EH (cell line): ENCODE measurements at regions not wholly inside any gene's neighbourhood (a gene's known extent, or its start where the extent isn't known, plus 50 kb on each side); places are given as distances from the start of the nearest gene placed in this dataset.

Source experiments
- DNase-seq: peaks from one replicate; pipeline ENCODE4 v3.0.0-alpha.2; 2015; ENCODE audit warnings: low read depth

- no peak for DNase-seq
Measured at GRCh38 chr5:8644377-8644776, 775.4 kb downstream of the MTRR start.

DNA sequence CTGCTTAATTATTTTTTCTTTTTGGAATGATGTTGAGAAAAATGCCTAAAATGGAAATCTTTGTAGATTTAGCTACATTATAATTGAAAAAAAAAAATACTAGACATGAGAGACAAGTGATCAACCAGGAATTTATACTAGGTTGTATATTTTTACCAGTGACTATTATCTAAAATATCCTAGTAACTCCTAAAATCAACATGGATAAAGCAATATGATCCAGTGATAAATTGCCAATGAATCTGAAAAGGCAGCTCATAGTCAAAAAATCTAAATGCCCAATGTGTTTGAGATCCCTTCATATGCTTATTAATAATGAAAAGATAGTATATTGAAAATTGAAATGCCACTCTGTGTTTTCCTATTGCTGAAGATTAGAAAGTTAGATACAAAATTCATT is 778.2 kb downstream of the MTRR start:
- no peak for DNase-seq

DNA sequence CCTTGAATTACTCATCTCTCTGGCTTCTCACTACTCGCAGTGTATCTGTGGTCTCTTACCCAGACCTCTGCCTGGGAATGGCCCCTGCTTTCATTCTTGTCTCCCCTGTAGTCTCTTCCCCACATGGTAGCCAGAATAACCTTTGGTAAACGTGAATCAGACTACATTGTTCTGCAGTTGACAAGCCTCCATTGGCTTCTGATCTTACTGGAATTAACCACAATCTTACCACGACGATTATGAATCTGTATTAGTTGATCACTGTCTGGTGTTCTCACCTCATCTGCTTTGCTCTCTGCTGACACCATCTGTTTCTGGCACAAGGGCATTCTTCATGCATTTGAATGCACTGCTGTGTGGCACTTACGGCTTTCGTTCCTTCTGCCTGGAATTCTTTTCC is 781.2 kb downstream of the MTRR start:
- DNase-seq: peak; percentile 15

- DNase-seq: no peak
Measured at GRCh38 chr5:8660133-8660893, 791.4 kb downstream of the MTRR start.

DNA sequence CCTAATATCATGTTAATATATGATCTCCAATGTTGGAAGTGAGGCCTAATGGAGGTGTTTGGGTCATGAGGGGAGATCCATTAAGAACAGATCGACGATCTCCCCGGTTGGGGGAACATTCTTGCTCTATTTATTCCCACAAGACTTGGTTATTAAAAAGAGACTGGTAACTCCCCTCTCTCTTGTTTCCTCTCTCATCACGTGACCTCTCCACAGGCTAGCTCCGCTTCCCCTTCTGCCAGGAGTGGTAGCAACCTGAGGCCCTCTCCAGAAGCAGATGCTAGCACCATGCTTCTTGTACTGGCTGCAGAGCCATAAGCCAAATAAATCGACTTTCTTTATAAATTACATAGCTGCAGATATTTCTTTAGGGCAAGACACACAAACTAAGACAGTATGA is 794.4 kb downstream of the MTRR start:
- DNase-seq: no peak

DNA sequence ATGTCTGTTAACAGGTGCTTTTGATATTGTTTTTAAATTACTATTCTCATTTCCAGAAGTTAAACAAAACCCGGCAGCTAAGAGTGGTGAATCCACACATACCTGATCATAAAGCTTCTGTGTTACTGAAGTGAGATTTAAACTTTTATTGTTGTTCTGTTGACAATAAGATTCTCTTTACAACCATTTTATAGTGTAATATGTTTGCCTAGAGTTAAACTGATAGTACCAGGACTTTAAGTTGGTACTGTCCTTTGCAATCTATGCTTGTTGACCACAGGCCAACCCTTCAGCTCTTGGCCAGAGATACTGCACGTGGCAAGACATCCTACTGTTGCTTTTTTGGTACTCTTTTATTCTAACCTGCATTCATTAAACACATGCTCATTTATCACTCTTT is 806.2 kb downstream of the MTRR start:
- no peak for DNase-seq

- DNase-seq: no peak
Measured at GRCh38 chr5:8676695-8677094, 807.7 kb downstream of the MTRR start.

- no peak for DNase-seq
Measured at GRCh38 chr5:8682381-8682780, 813.4 kb downstream of the MTRR start.

DNA sequence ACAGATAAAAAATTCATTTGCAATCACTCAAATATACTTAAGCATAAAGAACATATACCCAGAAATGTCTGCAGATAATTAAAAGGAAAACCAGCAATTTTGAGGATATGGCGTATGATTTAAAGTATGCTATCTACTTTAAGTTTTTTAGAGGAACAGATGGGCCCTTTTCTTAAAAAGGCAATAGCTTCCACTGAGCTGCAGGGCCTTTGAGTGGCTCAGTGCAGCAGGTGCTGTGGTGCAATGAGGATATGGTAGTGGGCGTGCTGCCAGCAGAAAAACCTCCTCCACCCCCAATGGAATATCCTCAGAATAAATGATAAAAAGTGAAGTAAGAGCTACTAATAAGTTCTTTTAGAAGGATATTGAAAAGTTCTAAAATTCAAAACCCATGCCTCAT is 814.5 kb downstream of the MTRR start:
- no peak for DNase-seq

GRCh38 chr5:8685704-8686103 is 816.8 kb downstream of the MTRR start:
- no peak for DNase-seq

GRCh38 chr5:8686707-8687106 is 817.8 kb downstream of the MTRR start:
- peak; percentile 47 for DNase-seq

GRCh38 chr5:8689773-8690172 is 820.8 kb downstream of the MTRR start:
- no peak for DNase-seq

DNA sequence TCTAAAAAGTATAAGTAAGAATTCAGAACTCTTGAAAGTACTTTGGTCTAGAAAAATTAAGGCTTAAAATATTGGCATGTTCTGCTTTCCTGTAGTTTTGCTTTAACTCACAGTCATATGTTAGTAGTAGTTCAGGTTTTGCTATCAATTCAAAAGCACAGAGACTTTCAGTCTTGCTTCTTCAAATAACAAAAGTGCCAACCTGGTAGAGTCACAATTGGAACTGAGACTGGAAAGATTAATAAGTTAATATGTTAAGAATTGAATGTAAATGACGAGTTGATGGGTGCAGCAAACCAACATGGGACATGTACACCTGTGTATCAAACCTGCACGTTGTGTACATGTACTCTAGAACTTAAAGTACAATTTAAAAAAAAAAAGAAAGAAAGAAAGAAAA is 822.3 kb downstream of the MTRR start:
- no peak for DNase-seq

DNA sequence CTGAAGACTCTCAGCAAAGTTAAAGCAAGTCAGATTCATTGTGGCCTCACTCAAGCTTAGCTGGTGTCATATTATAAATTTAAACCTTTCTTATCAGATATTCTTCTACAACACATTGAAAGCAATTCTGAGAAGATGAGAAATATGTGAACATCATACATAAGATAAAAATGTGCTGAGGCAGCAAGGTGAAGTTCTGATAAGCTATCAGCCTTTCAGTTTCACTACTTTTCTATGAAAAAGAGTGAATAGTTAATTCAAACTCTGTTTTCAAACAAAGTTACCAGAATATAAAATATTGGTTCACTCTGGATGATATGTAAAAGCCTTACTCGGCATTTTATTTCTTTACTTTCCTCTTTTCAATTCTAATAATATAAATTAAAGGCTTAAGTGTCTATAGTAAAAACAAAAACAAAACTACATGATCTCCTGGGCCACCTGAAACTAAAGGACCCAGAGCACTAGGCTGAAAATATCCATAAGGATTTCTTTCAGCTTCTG is 824.4 kb downstream of the MTRR start:
- no peak for DNase-seq

GRCh38 chr5:8694545-8694944 is 825.6 kb downstream of the MTRR start:
- no peak for DNase-seq

GRCh38 chr5:8695902-8696845 is 827.2 kb downstream of the MTRR start:
- no peak for DNase-seq

DNA sequence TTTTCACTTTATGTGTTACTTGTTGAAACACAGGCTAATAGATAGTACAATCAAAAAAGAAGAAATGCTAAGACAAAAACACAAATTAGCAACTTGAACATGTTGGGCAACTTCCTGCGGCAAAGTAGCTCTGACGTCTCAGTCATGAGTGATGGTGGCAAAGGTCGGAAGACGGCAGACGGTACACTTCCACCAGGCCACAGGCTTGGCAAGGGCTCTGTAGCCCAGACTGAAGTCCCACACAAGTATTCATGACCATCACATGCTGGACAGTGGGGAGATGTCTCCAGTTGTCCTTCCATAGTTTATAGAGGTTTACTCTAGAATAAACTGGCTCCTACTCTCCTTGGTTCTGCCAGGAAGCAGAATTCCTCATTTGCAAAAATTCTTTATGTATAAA is 831.3 kb downstream of the MTRR start:
- DNase-seq: no peak

DNA sequence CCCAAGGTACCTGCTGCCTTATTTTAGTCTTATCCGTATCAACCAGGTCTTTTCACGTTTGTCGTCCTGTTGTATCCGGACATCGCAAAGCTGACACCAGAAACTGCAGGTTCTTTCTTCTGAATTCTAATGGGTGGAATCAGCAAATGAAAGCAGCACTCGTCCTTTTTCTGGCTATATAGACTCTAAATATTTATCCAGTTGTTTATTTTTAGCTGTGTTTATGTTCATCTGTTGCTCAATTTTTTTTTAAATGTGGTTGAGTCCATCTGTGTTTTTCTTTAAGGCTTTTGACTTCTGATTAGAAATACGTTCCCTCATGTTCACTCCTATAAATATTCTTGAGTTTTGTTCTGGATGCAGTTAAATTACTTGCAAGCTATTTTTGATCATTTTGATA is 831.7 kb downstream of the MTRR start:
- no peak for DNase-seq

- no peak for DNase-seq
Measured at GRCh38 chr5:8701251-8701650, 832.3 kb downstream of the MTRR start.

DNA sequence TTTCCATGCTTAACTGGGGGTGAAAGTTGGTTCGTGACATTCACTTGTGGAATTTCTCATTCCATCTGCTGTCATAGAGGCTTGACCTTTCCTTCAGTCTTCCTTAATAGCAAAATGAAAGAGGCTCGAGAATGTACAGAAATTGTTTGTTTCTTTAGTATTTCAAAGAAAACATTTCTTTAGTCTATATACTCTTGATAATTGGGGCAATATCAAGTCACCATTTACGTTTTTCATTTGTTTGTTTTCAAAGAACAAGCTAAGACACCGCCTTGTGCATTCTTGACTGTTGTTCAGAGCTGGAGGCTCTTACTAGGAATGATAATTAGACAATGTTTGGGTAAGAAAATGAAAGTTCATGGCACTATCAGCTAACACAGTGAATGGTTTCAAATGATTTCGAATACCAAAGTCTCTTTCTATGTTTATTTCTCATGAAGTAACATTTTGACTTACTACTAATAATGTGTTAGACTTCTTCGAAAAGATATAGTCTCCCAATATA is 835.4 kb downstream of the SEMA5A start:
- peak; percentile 6 for DNase-seq

DNA sequence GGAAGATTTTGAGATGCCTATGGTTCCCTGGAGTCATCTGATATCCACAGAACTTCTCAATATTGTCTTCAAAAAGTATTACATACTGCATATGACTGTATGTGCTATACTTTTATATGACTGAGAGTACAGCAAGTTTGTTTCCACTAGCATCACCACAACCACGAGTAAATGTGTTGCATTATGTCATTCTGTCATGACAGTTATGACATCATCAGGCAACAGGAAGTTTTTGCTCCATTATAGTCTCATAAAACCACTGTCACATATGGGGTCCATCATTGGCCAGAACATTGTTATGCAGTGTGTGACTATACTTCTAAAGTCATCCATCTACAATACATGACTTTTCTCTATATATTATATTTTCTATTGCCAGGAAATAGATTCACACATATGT is 831.7 kb downstream of the SEMA5A start:
- no peak for DNase-seq

GRCh38 chr5:8714861-8715260 is 831.0 kb downstream of the SEMA5A start:
- no peak for DNase-seq

DNA sequence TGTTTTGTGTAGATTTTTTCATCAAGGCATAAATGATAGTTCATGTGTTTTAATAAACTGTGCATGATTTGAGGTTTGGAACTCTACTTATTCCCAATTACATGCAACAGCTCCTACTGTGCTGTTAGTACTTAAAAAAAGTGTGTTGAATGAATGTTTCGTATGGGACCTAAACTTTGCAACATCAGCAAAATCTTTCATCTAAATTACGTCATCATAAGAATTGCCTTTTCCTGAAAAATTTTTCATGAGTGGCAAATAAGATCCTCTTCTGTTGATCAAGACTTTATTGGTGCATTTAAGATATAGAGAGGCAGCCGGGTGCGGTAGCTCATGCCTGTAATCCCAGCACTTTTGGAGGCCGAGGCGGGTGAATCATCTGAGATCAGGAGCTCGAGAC is 826.1 kb downstream of the SEMA5A start:
- DNase-seq: no peak
